GM12878 (cell line): ENCODE measurements at regions not wholly inside any gene's neighbourhood (a gene's known extent, or its start where the extent isn't known, plus 50 kb on each side); places are given as distances from the start of the nearest gene placed in this dataset.

Experiments
- ATAC-seq: fragments of 200-7000 bp; cut with Tn5 transposase; 3 replicates; pipeline ENCODE4 v1.9.1; 2020; ENCODE audit warnings: mild to moderate bottlenecking, moderate library complexity
- BruUV-seq: library from RNA; stranded (reverse); fragments of 400-500 nt; replicated peaks from 2 replicates; lab custom pipeline; 2021; lab: Mats Ljungman, UMichigan
- CTCF ChIA-PET: fragments of 300-600 bp; sonication (Branson Sonifier 250); formaldehyde crosslinking; extraction: SDS; loops from one replicate; lab custom pipeline; 2021; ENCODE audit warnings: inconsistent platforms; lab: Yijun Ruan, JAX
- POLR2A ChIA-PET: fragments of 350-600 bp; formaldehyde crosslinking; extraction: SDS; loops from one replicate; lab custom pipeline; 2021; ENCODE audit warnings: inconsistent platforms; lab: Charles Lee
- RAD21 ChIA-PET: fragments of 300-600 bp; sonication (Branson Sonifier 250); formaldehyde crosslinking; loops from one replicate; lab custom pipeline; 2023; ENCODE audit warnings: antibody characterized with exemption; ENCODE audit not compliant: unreplicated experiment; lab: Charles Lee
- SMC1A ChIA-PET: fragments of 300-600 bp; sonication (Branson Sonifier 250); formaldehyde crosslinking; loops from one replicate; lab custom pipeline; 2023; ENCODE audit not compliant: unreplicated experiment, uncharacterized antibody; lab: Charles Lee
- DNase-seq: peaks from one replicate; pipeline ENCODE4 v3.0.0-alpha.2; 2011; ENCODE audit warnings: low read depth, low spot score
- FAIRE-seq: peaks from 3 replicates; lab custom pipeline; 2011; peaks lifted over from hg19 to GRCh38; lab: Jason Lieb, UNC
- H2AFZ ChIP-seq: 2 replicates; pipeline ENCODE4 v1.6.0; 2011; ENCODE audit warnings: low read depth, low read length, control low read depth; ENCODE audit not compliant: control insufficient read depth
- H3K27ac ChIP-seq: 2 replicates; pipeline ENCODE4 v1.5.1; 2011; ENCODE audit warnings: control low read depth; ENCODE audit not compliant: control insufficient read depth, insufficient read depth
- H3K27me3 ChIP-seq, 2 experiments: replicated peaks in 1 of 2; 2 replicates each; pipeline versions ENCODE4 v1.6.0 to v1.6.1; 2011; ENCODE audit warnings: low read length in 1 of 2; ENCODE audit not compliant: control insufficient read depth in 2 of 2, insufficient read depth in 2 of 2
- H3K36me3 ChIP-seq, 2 experiments: 2 replicates each; pipeline ENCODE4 v1.5.1; 2011; ENCODE audit warnings: low read length in 1 of 2; ENCODE audit not compliant: control insufficient read depth in 2 of 2, insufficient read depth in 2 of 2
- H3K4me1 ChIP-seq: 2 replicates; pipeline ENCODE4 v1.6.1; 2011; ENCODE audit warnings: mild to moderate bottlenecking, low read length, moderate library complexity, mixed read lengths; ENCODE audit not compliant: control insufficient read depth, insufficient read depth
- H3K4me2 ChIP-seq: 2 replicates; pipeline ENCODE4 v1.6.0; 2011; ENCODE audit warnings: control low read depth; ENCODE audit not compliant: control insufficient read depth, insufficient read depth
- H3K4me3 ChIP-seq: fragments of 200-600 bp; sonication (generic); 2 replicates; pipeline ENCODE4 v1.5.1; 2016
- H3K79me2 ChIP-seq: 2 replicates; pipeline ENCODE4 v1.6.0; 2011; ENCODE audit warnings: low read length; ENCODE audit not compliant: control insufficient read depth, insufficient read depth
- H3K9ac ChIP-seq: 2 replicates; pipeline ENCODE4 v1.8.0; 2011; ENCODE audit warnings: low read length, control low read depth, mixed read lengths; ENCODE audit not compliant: control insufficient read depth, insufficient read depth
- H3K9me3 ChIP-seq: replicated peaks from 3 replicates; pipeline ENCODE4 v1.5.1; 2011; ENCODE audit warnings: mild to moderate bottlenecking, low read length; ENCODE audit not compliant: control insufficient read depth, insufficient read depth
- H4K20me1 ChIP-seq: 2 replicates; pipeline ENCODE4 v1.6.0; 2011; ENCODE audit not compliant: control insufficient read depth, insufficient read depth
- CBX3 ChIP-seq: fragments of 200-600 bp; sonication (generic); IDR thresholded peaks from 2 replicates; pipeline ENCODE4 v1.6.1; 2016; ENCODE audit warnings: low read depth, borderline replicate concordance
- DPF2 ChIP-seq: fragments of 450-650 bp; IDR thresholded peaks from 2 replicates; pipeline ENCODE4 v1.6.1; 2017; ENCODE audit warnings: mild to moderate bottlenecking
- HDGF ChIP-seq: fragments of 450-650 bp; IDR thresholded peaks from 2 replicates; pipeline ENCODE4 v1.6.1; 2016; ENCODE audit warnings: antibody characterized with exemption
- IRF3 ChIP-seq: fragments of 450-650 bp; IDR thresholded peaks from 2 replicates; pipeline ENCODE4 v1.6.1; 2014; ENCODE audit warnings: mild to moderate bottlenecking
- KLF5 ChIP-seq: fragments of 450-650 bp; IDR thresholded peaks from 2 replicates; pipeline ENCODE4 v1.6.1; 2014; ENCODE audit warnings: mild to moderate bottlenecking; ENCODE audit not compliant: partially characterized antibody
- MLLT1 ChIP-seq: fragments of 450-650 bp; IDR thresholded peaks from 2 replicates; pipeline ENCODE4 v1.6.1; 2016; ENCODE audit warnings: mild to moderate bottlenecking
- RUNX3 ChIP-seq: IDR thresholded peaks from 2 replicates; pipeline ENCODE4 v1.6.1; 2012; ENCODE audit warnings: low read length, inconsistent platforms
- SIX5 ChIP-seq: IDR thresholded peaks from 2 replicates; pipeline ENCODE4 v1.6.1; 2011; ENCODE audit warnings: mild to moderate bottlenecking, low read depth, low read length, moderate library complexity; ENCODE audit not compliant: severe bottlenecking
- SMAD5 ChIP-seq: IDR thresholded peaks from 2 replicates; pipeline ENCODE4 v1.6.1; 2016; ENCODE audit warnings: antibody characterized with exemption, low read depth
- SMC3 ChIP-seq: IDR thresholded peaks from 2 replicates; pipeline ENCODE4 v1.6.1; 2011; ENCODE audit warnings: low read length, improper control_type of control experiment, borderline replicate concordance
- STAT3 ChIP-seq: IDR thresholded peaks from 2 replicates; pipeline ENCODE4 v1.6.1; 2011; ENCODE audit warnings: low read depth, low read length, improper control_type of control experiment
- ZBTB33 ChIP-seq: fragments of 450-650 bp; IDR thresholded peaks from 2 replicates; pipeline ENCODE4 v1.6.1; 2017; ENCODE audit warnings: mild to moderate bottlenecking
- ZNF384 ChIP-seq: IDR thresholded peaks from 2 replicates; pipeline ENCODE4 v1.6.1; 2012; ENCODE audit warnings: low read depth, mild to moderate bottlenecking, low read length, improper control_type of control experiment, borderline replicate concordance
- WGBS: methylation state at CpG from one replicate; pipeline ENCODE4 v1.1.6; 2016; ENCODE audit warnings: low lambda C conversion rate; ENCODE audit not compliant: insufficient replicate concordance, insufficient coverage; ENCODE audit errors: missing lambda C conversion rate; 5-methylcytosine and 5-hydroxymethylcytosine counted together
- in situ Hi-C: fragments of 300-500 bp; cut with MboI; formaldehyde crosslinking; loops from 9 replicates; pipeline ENCODE4 v1.14.3; 2018; ENCODE audit warnings: mixed read lengths
- intact Hi-C: fragments of 100-400 bp; cut with micrococcal nuclease; formaldehyde crosslinking; loops from one replicate; pipeline ENCODE4 v1.14.2; 2022; ENCODE audit not compliant: unreplicated experiment

- DNase-seq, result no peak
- H3K27me3 ChIP-seq, result no peaks in the 10 kb centered on the region
- peaks cover 6% of the 10 kb centered on the region for H3K4me1 ChIP-seq
- FAIRE-seq, result no peak
- intact Hi-C loops, result loop anchor here (2.0 to 10.0 kb wide), 5 partner anchors 101 to 237 kb away; no protein-coding TSS in a partner anchor
- whole genome bisulfite sequencing, result 0% methylated on average over 1 of the region's 1 CpG
- CTCF ChIA-PET, result no interaction called here
- POLR2A ChIA-PET, result interaction anchor here (0.5 to 0.7 kb wide), 2 partner anchors 54 to 94 kb away, joined by 3 to 5 read pairs; no protein-coding TSS in a partner anchor
- no peak overlapping the region for H3K4me2 ChIP-seq
- no peak overlapping the region for H3K9ac ChIP-seq
- no peak overlapping the region for H2AFZ ChIP-seq
- no peaks in the 10 kb centered on the region for H3K79me2 ChIP-seq
- no peak overlapping the region; the same call in 1 of the 2 replicates for H3K27ac ChIP-seq
- in situ Hi-C loops, result no loop called here
- TF ChIP-seq STAT3 (no peak), HDGF (no peak), ZNF384 (0 out of 2 replicates have a peak, but pooled peaks have one; percentile 13), RUNX3 (no peak), SMAD5 (no peak)
- SMC1A ChIA-PET, result interaction anchor here (0.6 to 2.7 kb wide), 12 partner anchors 9 to 135 kb away, joined by 3 to 10 read pairs (median 5); no protein-coding TSS in a partner anchor
- H4K20me1 ChIP-seq, result no peaks in the 10 kb centered on the region
- ATAC-seq, result no peak
- no peaks in the 10 kb centered on the region; the same call in 2 of the 3 replicates for H3K9me3 ChIP-seq
- RAD21 ChIA-PET, result interaction anchor here (0.8 to 1.5 kb wide), 6 partner anchors 10 to 239 kb away, joined by 3 to 4 read pairs (median 3); no protein-coding TSS in a partner anchor
- no peaks in the 10 kb centered on the region for H3K36me3 ChIP-seq
- BruUV-seq, result no TSS peak
- no peak overlapping the region for H3K4me3 ChIP-seq
These were observed 746.6 kb downstream of the VRK1 start for GRCh38 chr14:97543816-97544215.

- SMC1A ChIA-PET, result interaction anchor here (0.9 to 2.7 kb wide), 13 partner anchors 10 to 113 kb away, joined by 3 to 8 read pairs (median 4); no protein-coding TSS in a partner anchor
- H3K9me3 ChIP-seq, result no peaks in the 10 kb centered on the region; the same call in 2 of the 3 replicates
- intact Hi-C loops, result loop anchor here (2.0 to 10.0 kb wide), 5 partner anchors 102 to 238 kb away; no protein-coding TSS in a partner anchor
- CTCF ChIA-PET, result interaction anchor here (0.8 to 1.9 kb wide), 4 partner anchors 14 to 1727 kb away, joined by 3 to 4 read pairs (median 3); partner anchors contain the start of gene BCL11B
- H3K4me3 ChIP-seq, result no peak overlapping the region
- ATAC-seq (peak; percentile 68), DNase-seq (peak; percentile 21), FAIRE-seq (no peak)
- no TSS peak for BruUV-seq
- H2AFZ ChIP-seq, result no peak overlapping the region
- 36% methylated on average over 4 of the region's 4 CpGs for WGBS
- peak overlapping the region; percentile 9; the same call in 1 of the 2 replicates for H3K27ac ChIP-seq
- peaks cover 6% of the 10 kb centered on the region for H3K4me1 ChIP-seq
- POLR2A ChIA-PET, result interaction anchor here (0.5 to 0.7 kb wide), 2 partner anchors 55 to 94 kb away, joined by 3 to 5 read pairs; no protein-coding TSS in a partner anchor
- H3K4me2 ChIP-seq, result no peak overlapping the region
- no peaks in the 10 kb centered on the region for H4K20me1 ChIP-seq
- RAD21 ChIA-PET, result interaction anchor here (1.0 to 1.5 kb wide), 3 partner anchors 101 to 151 kb away, joined by 3 to 4 read pairs (median 3); no protein-coding TSS in a partner anchor
- in situ Hi-C loops, result no loop called here
- H3K27me3 ChIP-seq, result no peaks in the 10 kb centered on the region
- H3K9ac ChIP-seq, result no peak overlapping the region
- H3K79me2 ChIP-seq, result no peaks in the 10 kb centered on the region
- H3K36me3 ChIP-seq, result no peaks in the 10 kb centered on the region
- TF ChIP-seq KLF5 (no peak), SIX5 (no peak), SMC3 (no peak), DPF2 (peak; percentile 45; the same call in 1 of the 2 replicates), CBX3 (no peak), IRF3 (no peak), MLLT1 (no peak), ZBTB33 (no peak)
These were observed 747.4 kb downstream of the VRK1 start for GRCh38 chr14:97544571-97544970.
